GM12872 (cell line): ENCODE measurements at regions not wholly inside any gene's neighbourhood (a gene's known extent, or its start where the extent isn't known, plus 50 kb on each side); places are given as distances from the start of the nearest gene placed in this dataset.

Experiments used
- CTCF ChIP-seq: IDR thresholded peaks from 3 replicates; pipeline ENCODE4 v1.5.1; 2011; ENCODE audit warnings: low read depth, mild to moderate bottlenecking, low read length, moderate library complexity; ENCODE audit not compliant: insufficient read depth

DNA sequence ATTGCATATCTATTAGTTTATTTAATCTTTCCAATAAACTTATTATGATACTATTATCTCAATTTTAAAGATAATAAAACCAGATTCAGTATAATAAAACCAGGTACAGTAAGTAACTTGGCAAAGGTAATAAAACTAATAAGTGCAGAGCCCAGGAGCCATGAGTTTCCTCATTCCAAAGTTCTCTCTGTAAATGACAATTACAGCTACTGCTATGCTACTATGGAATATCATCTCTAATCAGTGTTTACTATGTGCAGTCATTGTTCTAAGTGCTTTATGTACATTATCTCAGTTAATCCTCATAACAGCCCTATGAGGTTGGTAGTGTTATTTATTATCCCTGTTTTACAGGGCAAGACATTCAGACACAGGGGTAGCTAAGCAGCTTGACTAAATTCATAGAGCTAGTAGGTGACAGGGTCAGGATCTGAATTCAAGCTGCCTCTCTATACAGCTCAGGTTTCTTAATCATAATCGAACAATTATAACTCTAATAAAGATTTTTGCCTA lies 285.0 kb upstream of the PITX2 start:
- TF ChIP-seq CTCF = no peak

DNA sequence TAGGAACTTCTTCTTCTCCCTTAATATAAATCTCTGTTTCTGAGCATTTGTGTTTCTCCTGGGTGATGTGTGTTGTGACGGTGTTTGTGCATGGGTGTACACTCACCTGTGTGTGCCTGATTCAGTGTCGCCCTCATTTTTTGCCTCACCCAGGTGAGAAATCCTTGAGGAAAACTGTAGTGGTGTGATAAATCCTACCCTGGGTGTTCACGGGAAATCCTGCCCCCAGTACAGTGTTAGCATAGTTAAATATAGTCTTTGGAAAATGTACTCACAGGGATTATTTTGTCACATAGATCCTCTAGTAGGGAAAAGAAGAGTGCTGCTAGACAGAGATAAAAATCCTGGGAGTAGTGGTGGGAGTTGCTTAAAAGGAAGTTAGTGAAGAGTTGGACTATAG lies 291.9 kb upstream of the PITX2 start:
- no peak for TF ChIP-seq CTCF

DNA sequence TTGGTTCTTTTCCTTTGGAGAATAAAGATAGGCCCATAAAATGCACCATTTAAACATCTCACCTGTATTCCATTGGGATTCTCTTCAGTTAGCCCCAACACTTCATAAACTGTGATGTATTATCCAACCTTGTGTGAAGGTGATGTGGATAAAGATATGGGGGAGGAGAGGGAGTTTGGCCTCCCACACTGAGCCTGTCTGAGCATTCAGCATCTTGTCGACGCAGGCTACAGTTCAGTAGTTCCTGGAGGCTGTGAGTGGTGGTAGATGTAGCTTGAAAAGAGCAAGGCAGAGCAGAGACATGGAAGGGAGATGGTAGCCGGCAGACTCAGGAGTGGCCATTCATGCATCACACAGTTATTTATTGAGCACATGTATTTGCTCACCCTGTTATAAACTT lies 292.4 kb upstream of the PITX2 start:
- no peak for TF ChIP-seq CTCF

- TF ChIP-seq CTCF = no peak
Measured at GRCh38 chr4:110916505-110916904, 293.6 kb upstream of the PITX2 start.

GRCh38 chr4:110917835-110918234 lies 295.0 kb upstream of the PITX2 start:
- no peak for TF ChIP-seq CTCF

DNA sequence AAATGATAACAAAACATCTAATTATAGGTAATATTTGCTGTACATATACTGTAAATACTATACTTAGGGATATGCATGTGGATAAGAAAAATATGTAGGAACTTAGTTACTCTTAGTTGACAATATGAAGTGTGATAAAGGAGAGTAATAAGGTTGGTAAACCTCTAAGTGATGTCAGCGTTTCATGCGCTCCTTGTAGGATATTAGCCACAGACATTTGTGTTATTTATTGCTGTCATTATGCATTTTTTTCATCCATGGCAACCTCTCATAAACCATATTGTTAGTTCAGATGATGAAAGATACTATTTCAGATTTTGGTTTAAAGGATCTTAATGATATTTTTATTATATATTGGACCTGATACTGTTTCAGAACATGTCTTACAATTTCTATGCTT lies 298.1 kb upstream of the PITX2 start:
- TF ChIP-seq CTCF = no peak

DNA sequence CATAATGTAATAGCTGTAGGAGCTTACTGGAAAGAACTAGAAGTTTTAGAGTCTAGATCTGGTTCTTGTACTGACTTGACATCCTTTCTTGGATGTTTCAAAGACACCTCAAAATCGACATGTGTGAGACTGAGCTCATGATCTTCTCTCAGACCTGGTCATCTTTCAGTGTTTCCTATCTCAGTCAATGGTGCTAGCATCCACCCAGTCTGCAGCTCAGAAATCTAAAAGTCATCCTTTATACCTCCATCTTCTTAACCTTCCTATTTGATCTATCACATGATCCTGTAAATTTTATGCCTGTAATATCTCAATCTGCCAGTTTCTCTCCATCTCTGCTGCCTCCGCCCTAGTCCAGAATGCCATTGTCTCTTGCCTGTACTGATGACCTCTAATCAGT lies 301.9 kb upstream of the PITX2 start:
- TF ChIP-seq CTCF = no peak
